HG03175 (cell line): ENCODE measurements at regions not wholly inside any gene's neighbourhood (a gene's known extent, or its start where the extent isn't known, plus 50 kb on each side); places are given as distances from the start of the nearest gene placed in this dataset.
"Not testable (repeated sequence)": the region's sequence is repeated elsewhere in the genome, so short reads cannot be mapped to it uniquely, and the experiment has no call there.

ENCODE experiments used
- ATAC-seq: cut with Tn5 transposase; IDR thresholded peaks from one replicate; pipeline ENCODE4 v1.9.1; 2021; ENCODE audit warnings: mild to moderate bottlenecking, moderate library complexity; ENCODE audit not compliant: unreplicated experiment

- ATAC-seq, result no peak
Observed at GRCh38 chr2:195572895-195573683, 83.9 kb upstream of the SLC39A10 start.

GRCh38 chr2:195570329-195570728, 86.7 kb upstream of the SLC39A10 start:
- ATAC-seq, result no peak

- ATAC-seq, result no peak
Observed at GRCh38 chr2:195569255-195569654, 87.8 kb upstream of the SLC39A10 start.

GRCh38 chr2:195564625-195565135, 92.3 kb upstream of the SLC39A10 start:
- ATAC-seq, result not testable (repeated sequence)

GRCh38 chr2:195563857-195564512, 93.0 kb upstream of the SLC39A10 start:
- ATAC-seq, result no peak

GRCh38 chr2:195562570-195563566, 94.2 kb upstream of the SLC39A10 start:
- no peak for ATAC-seq

- peak; percentile 52 for ATAC-seq
Observed at GRCh38 chr2:195561116-195561921, 95.7 kb upstream of the SLC39A10 start.

GRCh38 chr2:195560209-195560895, 96.7 kb upstream of the SLC39A10 start:
- no peak for ATAC-seq

- ATAC-seq, result peak; percentile 75
Observed at GRCh38 chr2:195559431-195559914, 97.6 kb upstream of the SLC39A10 start.

- ATAC-seq, result no peak
Observed at GRCh38 chr2:195555971-195556370, 101.1 kb upstream of the SLC39A10 start.

- no peak for ATAC-seq
Observed at GRCh38 chr2:195552581-195552980, 104.4 kb upstream of the SLC39A10 start.

GRCh38 chr2:195548198-195548940, 108.7 kb upstream of the SLC39A10 start:
- no peak for ATAC-seq

- ATAC-seq, result not testable (repeated sequence)
Observed at GRCh38 chr2:195547268-195547840, 109.7 kb upstream of the SLC39A10 start.

- ATAC-seq, result no peak
Observed at GRCh38 chr2:195545811-195546210, 111.2 kb upstream of the SLC39A10 start.

- peak; percentile 98 for ATAC-seq
Observed at GRCh38 chr2:195543902-195544894, 112.8 kb upstream of the SLC39A10 start.

GRCh38 chr2:195543063-195543462, 114.0 kb upstream of the SLC39A10 start:
- no peak for ATAC-seq

- no peak for ATAC-seq
Observed at GRCh38 chr2:195542067-195542466, 115.0 kb upstream of the SLC39A10 start.
